MG63 (cell line): ENCODE measurements at regions not wholly inside any gene's neighbourhood (a gene's known extent, or its start where the extent isn't known, plus 50 kb on each side); places are given as distances from the start of the nearest gene placed in this dataset.
"Not testable (repeated sequence)": the region's sequence is repeated elsewhere in the genome, so short reads cannot be mapped to it uniquely, and the experiment has no call there.

Experiments used
- DNase-seq: peaks from one replicate; pipeline ENCODE4 v3.0.0-alpha.2; 2020
- H3K27me3 ChIP-seq: fragments of 250-450 bp; sonication (Bioruptor Pico); 2 replicates; pipeline ENCODE4 v1.5.1; 2020; ENCODE audit warnings: mild to moderate bottlenecking, moderate library complexity
- H3K36me3 ChIP-seq: fragments of 250-450 bp; sonication (Bioruptor Pico); 2 replicates; pipeline ENCODE4 v1.5.1; 2020; ENCODE audit warnings: mild to moderate bottlenecking, moderate library complexity
- H3K4me3 ChIP-seq: fragments of 250-450 bp; sonication (Bioruptor Pico); 2 replicates; pipeline ENCODE4 v1.5.1; 2020; ENCODE audit warnings: mild to moderate bottlenecking, moderate library complexity
- H3K9me3 ChIP-seq: fragments of 250-450 bp; sonication (Bioruptor Pico); 2 replicates; pipeline ENCODE4 v1.5.1; 2020; ENCODE audit warnings: mild to moderate bottlenecking, moderate library complexity

DNA sequence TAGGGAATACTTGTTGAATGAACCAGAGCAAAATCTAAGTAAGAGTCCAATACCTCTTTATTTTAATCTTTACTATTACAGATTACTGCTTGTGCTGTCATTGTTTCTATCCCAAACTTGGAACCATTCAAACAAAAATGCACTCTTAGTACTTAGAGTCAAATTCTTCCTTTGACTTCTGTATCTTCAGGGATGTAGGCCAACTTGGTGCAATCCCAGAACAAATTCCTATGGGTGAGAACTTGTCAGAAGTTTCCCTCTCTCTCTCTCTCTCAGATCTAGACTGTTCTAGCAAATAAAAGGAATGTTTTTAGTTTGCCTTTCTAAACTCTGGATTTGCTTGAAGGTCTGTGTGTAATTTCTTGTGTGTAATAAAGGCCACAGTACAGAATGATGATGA is 329.0 kb upstream of the TMTC4 start:
- no peak for DNase-seq
- H3K36me3 ChIP-seq, result no peaks in the 10 kb centered on the region
- no peak overlapping the region for H3K4me3 ChIP-seq
- H3K9me3 ChIP-seq, result no peaks in the 10 kb centered on the region
- H3K27me3 ChIP-seq, result no peaks in the 10 kb centered on the region

DNA sequence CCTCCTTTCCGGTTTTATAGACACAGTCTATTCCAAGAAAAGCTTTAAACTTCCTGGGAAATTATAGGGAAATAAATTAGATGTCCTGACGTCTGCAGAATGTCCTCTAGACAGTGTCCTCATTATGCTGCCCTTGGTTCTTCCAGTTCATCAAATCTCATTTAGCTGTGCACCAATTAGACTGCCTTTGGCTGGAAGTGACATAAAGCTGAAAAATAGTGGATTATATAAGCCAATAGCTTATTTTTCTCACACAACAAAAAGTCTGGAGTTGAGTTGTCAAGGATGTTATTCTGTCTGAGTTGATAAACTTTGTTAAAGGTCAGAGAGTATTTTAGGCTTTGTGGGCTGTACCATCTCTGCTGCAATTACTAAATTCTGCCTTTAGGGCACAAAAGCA is 314.8 kb upstream of the TMTC4 start:
- no peak overlapping the region for H3K4me3 ChIP-seq
- no peaks in the 10 kb centered on the region for H3K27me3 ChIP-seq
- DNase-seq, result no peak
- H3K9me3 ChIP-seq, result no peaks in the 10 kb centered on the region
- no peaks in the 10 kb centered on the region for H3K36me3 ChIP-seq

DNA sequence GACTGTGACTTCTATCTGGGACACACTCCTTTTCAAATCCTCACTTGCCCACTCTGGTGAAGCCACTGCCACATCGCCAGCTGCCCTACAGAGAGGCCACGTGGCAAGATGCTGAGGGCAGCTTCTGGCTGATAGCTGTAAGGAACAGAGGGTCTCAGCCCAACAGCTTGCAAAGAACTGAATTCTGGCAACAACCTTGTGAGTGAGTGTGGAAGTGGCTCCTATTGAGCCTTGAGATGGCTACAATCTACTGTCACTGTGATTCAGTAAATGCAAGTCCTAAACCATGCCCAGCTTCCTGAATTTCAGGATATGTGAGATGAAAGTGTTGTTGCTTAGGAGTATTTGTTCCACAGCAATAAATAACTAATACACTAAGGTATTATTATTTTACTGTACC is 314.3 kb upstream of the TMTC4 start:
- H3K27me3 ChIP-seq, result no peaks in the 10 kb centered on the region
- no peak overlapping the region for H3K4me3 ChIP-seq
- DNase-seq, result no peak
- H3K9me3 ChIP-seq, result no peaks in the 10 kb centered on the region
- H3K36me3 ChIP-seq, result no peaks in the 10 kb centered on the region

DNA sequence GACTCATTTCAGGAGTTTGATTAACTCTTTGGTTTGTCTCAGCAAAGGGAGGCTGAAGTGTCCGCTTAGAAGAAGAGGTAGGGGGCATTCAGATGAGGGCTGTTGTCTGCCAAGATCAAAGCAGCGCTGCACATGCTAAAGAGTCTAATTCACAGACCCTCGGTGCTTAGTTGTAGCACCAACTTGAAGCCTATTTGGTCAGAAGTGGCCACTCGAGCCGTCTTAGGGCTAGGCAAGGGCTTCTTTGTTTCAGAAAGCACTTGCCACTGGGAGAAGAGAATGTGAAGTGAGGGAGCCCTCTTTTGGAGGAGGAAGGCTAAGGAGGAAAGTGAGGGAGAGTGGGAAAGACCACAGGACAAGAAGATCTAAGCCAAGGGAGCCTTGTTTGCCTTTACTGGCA is 313.4 kb upstream of the TMTC4 start:
- Histone ChIP-seq H3K4me3 (no peak overlapping the region), H3K36me3 (no peaks in the 10 kb centered on the region), H3K27me3 (no peaks in the 10 kb centered on the region), H3K9me3 (no peaks in the 10 kb centered on the region)
- DNase-seq, result no peak

DNA sequence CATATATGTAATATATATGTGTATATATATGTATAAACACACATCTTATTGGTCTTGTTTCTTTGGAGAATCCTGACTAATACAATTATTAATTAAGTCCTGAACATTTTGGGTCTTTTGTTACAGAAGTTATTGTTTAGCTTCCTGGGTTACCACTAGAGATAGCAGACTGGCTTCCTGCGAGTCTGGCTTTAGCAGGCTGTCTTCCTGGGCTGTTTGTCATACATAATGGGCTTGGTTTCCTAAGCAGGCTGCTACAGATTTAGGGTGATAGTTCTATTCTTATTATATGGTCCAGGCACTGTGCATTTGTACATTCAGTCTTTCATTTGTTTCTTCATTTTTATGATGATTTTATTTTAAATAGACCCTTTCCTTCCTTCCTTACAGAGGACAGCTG is 312.0 kb upstream of the TMTC4 start:
- no peaks in the 10 kb centered on the region for H3K9me3 ChIP-seq
- H3K27me3 ChIP-seq, result no peaks in the 10 kb centered on the region
- H3K4me3 ChIP-seq, result no peak overlapping the region
- DNase-seq, result no peak
- no peaks in the 10 kb centered on the region for H3K36me3 ChIP-seq

DNA sequence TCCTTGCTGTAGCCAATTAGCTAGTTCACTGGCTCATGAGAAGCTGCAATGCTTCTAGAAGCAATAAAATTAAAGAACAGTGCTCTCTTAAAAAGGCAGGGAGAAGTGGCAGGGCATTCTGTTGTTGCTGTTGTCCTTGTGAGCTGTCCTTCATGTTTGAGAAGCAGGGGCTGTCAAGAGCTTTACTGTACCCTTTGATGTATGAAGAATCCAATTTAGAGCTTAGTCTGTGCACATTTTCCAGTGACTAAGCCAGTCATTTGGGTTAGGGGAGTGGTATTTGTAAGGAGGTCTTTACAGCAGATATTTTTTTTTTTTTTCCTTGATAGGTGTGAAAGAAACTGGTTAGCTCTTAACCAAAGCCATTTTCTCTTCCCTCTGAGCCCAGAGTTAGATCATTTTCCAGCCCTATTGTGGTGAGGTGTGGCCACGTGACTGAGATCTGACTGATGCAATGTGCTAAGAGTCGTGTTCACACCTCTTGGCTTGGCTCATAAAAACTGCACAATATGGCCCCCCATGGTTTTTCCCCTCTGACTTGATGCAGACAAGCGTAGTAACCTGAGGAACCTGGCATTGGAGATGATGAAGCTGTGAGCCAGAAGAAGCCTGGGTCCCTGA is 309.6 kb upstream of the TMTC4 start:
- H3K27me3 ChIP-seq, result no peaks in the 10 kb centered on the region
- no peak overlapping the region for H3K4me3 ChIP-seq
- no peaks in the 10 kb centered on the region for H3K9me3 ChIP-seq
- no peaks in the 10 kb centered on the region for H3K36me3 ChIP-seq
- no peak for DNase-seq

DNA sequence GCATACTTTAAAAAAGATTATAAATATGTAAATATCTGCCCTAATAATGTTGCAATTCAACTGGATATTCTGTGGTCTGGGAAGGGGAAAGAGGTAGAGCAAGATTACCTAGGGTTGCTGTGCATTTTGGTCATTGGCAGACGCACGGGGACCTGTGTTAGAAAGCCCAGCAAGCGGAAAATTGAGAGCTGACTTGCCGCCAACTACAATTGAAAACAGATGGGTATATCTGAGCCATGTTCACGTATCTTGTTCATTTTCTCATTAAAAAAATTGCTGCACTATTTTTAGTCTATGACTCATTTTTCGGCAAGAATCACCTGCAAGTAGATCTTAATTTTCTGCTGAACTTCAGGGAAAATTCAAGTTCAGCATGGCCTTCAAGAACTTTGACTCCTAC is 308.5 kb upstream of the TMTC4 start:
- no peaks in the 10 kb centered on the region for H3K36me3 ChIP-seq
- no peaks in the 10 kb centered on the region for H3K9me3 ChIP-seq
- no peak overlapping the region for H3K4me3 ChIP-seq
- DNase-seq, result no peak
- no peaks in the 10 kb centered on the region for H3K27me3 ChIP-seq

DNA sequence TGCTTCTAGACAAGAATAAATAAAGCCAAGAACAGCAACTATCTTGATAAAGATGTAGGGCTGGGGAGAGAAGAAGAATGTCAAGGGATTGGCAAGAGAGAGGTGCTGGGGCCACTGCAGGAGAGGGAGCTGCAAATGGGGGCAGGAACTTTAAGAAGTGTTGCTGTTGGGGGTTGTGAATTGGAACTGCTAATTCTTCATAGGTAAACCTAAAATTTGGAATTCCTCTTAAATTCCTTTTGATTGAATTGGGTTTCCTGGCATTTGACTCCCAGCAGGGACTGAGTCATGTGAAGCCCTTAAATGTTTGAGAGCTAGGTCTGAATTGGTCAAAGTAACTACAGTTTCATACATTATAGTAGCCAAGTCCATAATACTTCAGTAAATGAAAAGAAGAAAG is 305.6 kb upstream of the TMTC4 start:
- DNase-seq, result no peak
- no peaks in the 10 kb centered on the region for H3K9me3 ChIP-seq
- no peak overlapping the region for H3K4me3 ChIP-seq
- no peaks in the 10 kb centered on the region for H3K36me3 ChIP-seq
- H3K27me3 ChIP-seq, result no peaks in the 10 kb centered on the region

DNA sequence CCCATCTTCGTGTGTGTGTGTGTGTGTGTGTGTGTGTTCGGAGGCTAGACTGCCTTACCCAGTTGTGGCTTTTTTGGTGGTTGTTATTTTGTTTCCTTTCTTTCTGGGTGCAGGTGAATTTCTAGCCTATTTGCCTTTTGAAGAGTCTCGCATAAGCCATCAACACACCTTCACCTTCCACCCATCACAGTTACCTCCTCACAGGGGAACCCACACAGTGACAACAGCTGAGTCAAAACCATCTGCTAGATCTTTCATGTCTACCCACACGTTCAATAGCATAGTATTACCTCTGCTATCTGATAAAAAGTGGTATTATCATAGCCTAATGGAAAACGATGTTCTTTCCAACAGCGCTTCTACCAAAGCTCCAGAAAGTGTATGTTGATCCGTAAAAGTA is 303.2 kb upstream of the TMTC4 start:
- H3K36me3 ChIP-seq, result no peaks in the 10 kb centered on the region
- no peak for DNase-seq
- H3K27me3 ChIP-seq, result no peaks in the 10 kb centered on the region
- no peaks in the 10 kb centered on the region for H3K9me3 ChIP-seq
- H3K4me3 ChIP-seq, result no peak overlapping the region

DNA sequence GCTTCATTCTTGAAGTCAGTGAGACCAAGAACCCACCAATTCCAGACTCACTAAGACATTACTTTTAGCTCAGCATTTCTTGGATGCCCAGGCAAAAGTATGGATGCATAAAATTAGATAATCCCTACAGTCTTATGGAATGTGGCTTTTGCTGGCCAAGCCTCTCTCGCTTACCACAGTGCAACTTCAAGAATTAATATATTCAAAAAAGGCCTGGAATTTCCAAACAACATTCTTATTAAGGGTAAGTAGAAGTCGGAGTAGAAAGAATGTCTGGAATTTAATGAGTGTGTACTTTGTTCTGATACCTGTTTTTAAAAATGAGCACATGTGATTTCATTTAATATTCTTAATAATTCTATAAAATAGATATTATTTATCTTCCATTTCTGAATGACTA is 302.4 kb upstream of the TMTC4 start:
- H3K27me3 ChIP-seq, result no peaks in the 10 kb centered on the region
- H3K36me3 ChIP-seq, result no peaks in the 10 kb centered on the region
- no peak for DNase-seq
- no peak overlapping the region for H3K4me3 ChIP-seq
- H3K9me3 ChIP-seq, result no peaks in the 10 kb centered on the region

DNA sequence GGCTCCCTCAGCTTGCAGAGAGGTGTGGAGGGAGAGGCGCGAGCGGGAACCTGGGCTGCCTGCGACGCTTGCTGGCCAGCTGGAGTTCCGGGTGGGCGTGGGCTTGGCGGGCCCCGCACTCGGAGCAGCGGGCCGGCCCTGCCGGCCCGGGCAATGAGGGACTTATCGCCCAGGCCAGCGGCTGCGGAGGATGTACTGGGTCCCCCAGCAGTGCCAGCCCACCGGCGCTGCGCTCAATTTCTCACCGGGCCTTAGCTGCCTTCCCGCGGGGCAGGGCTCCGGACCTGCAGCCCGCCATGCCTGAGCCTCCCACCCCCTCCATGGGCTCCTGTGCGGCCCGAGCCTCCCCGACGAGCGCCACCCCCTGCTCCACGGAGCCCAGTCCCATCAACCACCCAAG is 301.1 kb upstream of the TMTC4 start:
- not testable (repeated sequence) for H3K36me3 ChIP-seq, H3K9me3 ChIP-seq, DNase-seq, H3K27me3 ChIP-seq, H3K4me3 ChIP-seq

DNA sequence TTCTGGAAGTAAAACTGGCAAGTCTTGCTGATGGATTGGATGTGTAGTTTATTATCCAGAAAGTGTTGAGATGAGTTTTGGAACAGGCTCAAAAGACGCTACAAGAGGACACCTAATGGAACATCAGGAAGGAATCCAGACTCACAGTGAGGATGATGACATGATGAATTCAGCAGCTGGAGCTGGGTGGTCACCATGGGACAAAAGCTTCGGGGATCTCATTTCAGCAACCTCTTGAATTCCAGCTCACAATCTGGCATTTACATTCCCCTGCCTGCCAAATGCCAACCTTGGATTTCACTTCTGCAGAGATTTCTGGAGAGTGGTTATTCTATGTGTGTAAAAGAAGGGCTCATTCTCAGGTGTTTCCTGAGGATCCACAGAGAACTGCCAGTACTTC is 288.0 kb upstream of the TMTC4 start:
- DNase-seq, result no peak
- no peak overlapping the region for H3K4me3 ChIP-seq
- no peaks in the 10 kb centered on the region for H3K36me3 ChIP-seq
- no peaks in the 10 kb centered on the region for H3K27me3 ChIP-seq
- H3K9me3 ChIP-seq, result no peaks in the 10 kb centered on the region

DNA sequence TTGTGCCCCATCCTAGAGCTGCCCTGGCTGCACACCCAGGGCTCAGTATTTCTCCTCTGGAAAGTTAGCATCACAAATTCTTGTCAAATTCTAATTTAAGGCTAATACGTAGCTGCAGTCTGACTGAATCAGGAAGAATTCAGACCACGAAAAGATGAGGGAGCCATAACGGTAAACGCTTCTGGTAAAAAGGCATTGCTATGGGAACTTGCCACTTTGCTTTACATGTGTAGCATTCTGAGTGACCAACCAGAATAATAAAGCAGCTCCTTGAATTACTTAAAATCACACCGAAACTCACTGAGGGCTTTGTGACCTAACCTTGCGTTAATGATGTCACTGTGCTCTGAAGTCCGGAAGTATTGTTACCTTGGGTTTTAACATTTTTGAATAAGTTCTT is 286.6 kb upstream of the TMTC4 start:
- no peak overlapping the region for H3K4me3 ChIP-seq
- no peak for DNase-seq
- no peaks in the 10 kb centered on the region for H3K9me3 ChIP-seq
- no peaks in the 10 kb centered on the region for H3K36me3 ChIP-seq
- H3K27me3 ChIP-seq, result no peaks in the 10 kb centered on the region

DNA sequence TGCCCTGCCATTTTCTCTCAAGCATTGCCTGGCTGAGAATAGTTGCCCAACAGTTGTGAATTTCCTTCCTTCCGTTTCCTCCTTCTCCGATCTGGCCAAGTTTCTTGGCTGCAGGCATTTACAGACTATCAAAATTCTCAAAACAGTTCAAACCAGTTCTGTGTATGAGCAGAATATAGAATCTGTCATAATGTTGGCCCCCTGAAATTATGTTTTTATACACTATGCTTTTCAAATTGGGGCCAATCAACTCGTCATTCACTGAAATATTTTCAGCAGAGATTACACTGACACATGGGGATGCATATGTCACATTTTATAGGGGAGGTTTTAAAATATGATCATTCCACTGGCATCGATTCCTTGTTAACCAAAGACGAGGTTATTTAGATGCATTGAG is 284.2 kb upstream of the TMTC4 start:
- no peak overlapping the region for H3K4me3 ChIP-seq
- H3K36me3 ChIP-seq, result no peaks in the 10 kb centered on the region
- no peak for DNase-seq
- no peaks in the 10 kb centered on the region for H3K27me3 ChIP-seq
- H3K9me3 ChIP-seq, result no peaks in the 10 kb centered on the region

DNA sequence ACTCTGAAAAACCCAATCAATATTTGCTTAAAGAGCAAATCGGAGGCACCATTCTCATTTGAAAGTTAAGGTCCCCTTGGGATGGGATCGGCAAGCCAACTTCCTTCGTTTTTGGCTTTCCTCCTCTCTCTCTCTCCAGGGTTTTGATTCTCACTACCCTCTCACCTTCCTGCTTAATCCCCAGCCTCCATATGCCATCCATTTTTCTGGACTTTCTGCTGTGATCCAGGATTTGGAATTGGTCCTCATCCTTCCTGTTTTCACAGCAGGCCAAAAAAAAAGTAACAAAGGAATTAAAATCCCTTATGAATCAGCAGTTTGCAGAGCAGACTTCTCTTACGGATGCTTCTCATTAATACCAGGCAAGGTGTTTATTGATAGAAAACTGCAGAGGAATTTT is 283.1 kb upstream of the TMTC4 start:
- no peak overlapping the region for H3K4me3 ChIP-seq
- H3K36me3 ChIP-seq, result no peaks in the 10 kb centered on the region
- H3K27me3 ChIP-seq, result no peaks in the 10 kb centered on the region
- no peak for DNase-seq
- no peaks in the 10 kb centered on the region for H3K9me3 ChIP-seq

DNA sequence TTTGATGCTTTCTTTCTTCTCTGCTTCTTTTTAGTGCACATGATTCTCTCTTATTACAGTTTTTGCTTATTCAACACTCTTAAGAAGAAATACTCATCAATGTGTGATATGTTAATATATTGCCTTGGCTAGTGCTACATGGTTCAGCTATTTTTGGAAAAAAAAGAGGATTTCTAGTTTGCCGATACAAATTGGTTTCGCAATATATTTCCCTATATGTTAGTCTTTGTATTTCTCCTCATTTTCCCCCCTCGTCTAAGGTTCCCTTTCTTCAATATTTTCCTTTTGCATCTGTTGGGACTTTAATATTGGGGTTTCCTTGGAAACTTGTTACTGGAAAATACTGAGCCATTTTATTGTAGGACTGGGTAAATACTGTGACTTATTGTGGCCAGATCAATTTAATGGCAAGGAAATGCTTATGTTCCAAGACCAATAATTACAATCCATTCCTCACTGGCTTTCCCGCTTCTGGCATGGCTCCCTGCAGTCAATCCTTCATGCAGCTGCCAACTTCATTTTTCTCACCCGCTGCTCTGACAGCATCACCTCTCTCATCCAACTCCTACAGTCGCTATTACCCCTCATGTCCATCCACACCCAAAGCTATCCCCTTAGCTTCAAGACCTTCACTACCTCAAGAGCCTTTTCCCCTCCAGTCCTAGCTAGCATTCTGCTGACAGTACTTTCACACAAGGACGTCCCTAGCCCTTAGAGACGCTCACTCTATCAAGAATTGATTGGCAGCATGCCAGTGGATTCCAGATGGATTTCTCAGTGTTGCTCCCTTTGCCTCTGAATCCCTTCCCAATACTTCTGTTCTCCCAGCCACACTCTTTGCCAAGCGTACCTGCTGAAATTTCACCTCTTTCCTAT is 280.1 kb upstream of the TMTC4 start:
- Histone ChIP-seq H3K4me3 (no peak overlapping the region), H3K36me3 (no peaks in the 10 kb centered on the region), H3K9me3 (no peaks in the 10 kb centered on the region), H3K27me3 (no peaks in the 10 kb centered on the region)
- DNase-seq, result peak; percentile 19

DNA sequence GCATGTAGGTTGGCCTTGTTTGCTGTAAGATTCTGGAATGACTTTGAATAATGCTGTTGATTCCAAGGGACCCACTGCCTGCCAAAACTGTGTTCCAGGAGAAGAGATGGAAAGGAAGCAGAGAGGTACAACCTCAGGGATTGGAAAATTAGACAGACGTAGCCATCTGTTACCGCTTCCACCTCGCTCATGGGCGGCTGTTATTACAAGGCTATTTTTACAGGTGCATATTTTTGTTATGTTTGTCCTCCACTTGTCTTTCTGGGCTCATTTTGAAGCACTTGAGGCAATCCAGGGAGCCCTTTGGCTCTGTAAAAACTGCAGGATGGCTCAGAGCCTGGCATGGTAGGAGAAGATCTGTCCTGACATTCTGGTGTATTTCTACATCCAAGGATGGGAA is 276.4 kb upstream of the TMTC4 start:
- Histone ChIP-seq H3K36me3 (no peaks in the 10 kb centered on the region), H3K9me3 (no peaks in the 10 kb centered on the region), H3K27me3 (no peaks in the 10 kb centered on the region), H3K4me3 (no peak overlapping the region)
- no peak for DNase-seq

DNA sequence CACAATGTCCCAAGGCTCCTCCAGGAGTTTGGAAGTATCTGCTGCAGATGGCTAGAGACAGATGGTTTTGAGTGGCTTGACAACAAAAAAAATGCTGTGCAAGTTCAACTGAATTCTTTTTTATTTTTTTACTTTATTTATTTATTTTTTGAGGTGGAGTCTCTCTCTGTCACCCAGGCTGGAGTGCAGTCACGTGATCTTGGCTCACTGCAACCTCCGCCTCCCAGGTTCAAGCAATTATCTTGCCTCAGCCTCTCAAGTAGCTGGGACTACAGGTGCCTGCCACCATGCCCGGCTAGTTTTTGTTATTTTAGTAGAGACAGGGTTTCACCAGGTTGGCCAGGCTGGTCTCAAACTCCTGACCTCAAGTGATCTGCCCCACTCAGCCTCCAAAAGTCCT is 274.3 kb upstream of the TMTC4 start:
- not testable (repeated sequence) for H3K9me3 ChIP-seq, H3K27me3 ChIP-seq, DNase-seq, H3K4me3 ChIP-seq, H3K36me3 ChIP-seq
